Activated T-helper 17 cell treated with anti-CD3 and anti-CD28 coated beads, Interleukin-2, amount 50 U/mL, for 72 hours (primary cell): ENCODE measurements at regions not wholly inside any gene's neighbourhood (a gene's known extent, or its start where the extent isn't known, plus 50 kb on each side); places are given as distances from the start of the nearest gene placed in this dataset.
"Not testable (repeated sequence)": the region's sequence is repeated elsewhere in the genome, so short reads cannot be mapped to it uniquely, and the experiment has no call there.

ENCODE experiments used
- ATAC-seq: fragments of 150-1000 bp; cut with Tn5 transposase; replicated peaks from 2 replicates; pipeline ENCODE4 v1.10.0; 2021; ENCODE audit warnings: mild to moderate bottlenecking, moderate library complexity
- H3K27ac Mint-ChIP-seq: one replicate; pipeline ENCODE4 v1.8.0; 2022; ENCODE audit warnings: mixed read lengths
- H3K27me3 Mint-ChIP-seq: one replicate; pipeline ENCODE4 v1.8.0; 2022; ENCODE audit warnings: mixed read lengths
- H3K36me3 Mint-ChIP-seq: one replicate; pipeline ENCODE4 v1.8.0; 2022; ENCODE audit warnings: low read depth, mild to moderate bottlenecking, mixed read lengths
- H3K4me1 Mint-ChIP-seq: one replicate; pipeline ENCODE4 v1.8.0; 2022; ENCODE audit warnings: mixed read lengths
- H3K4me3 Mint-ChIP-seq: one replicate; pipeline ENCODE4 v1.8.0; 2022; ENCODE audit warnings: mild to moderate bottlenecking, mixed read lengths
- H3K9me3 Mint-ChIP-seq: one replicate; pipeline ENCODE4 v1.8.0; 2022; ENCODE audit warnings: mixed read lengths

DNA sequence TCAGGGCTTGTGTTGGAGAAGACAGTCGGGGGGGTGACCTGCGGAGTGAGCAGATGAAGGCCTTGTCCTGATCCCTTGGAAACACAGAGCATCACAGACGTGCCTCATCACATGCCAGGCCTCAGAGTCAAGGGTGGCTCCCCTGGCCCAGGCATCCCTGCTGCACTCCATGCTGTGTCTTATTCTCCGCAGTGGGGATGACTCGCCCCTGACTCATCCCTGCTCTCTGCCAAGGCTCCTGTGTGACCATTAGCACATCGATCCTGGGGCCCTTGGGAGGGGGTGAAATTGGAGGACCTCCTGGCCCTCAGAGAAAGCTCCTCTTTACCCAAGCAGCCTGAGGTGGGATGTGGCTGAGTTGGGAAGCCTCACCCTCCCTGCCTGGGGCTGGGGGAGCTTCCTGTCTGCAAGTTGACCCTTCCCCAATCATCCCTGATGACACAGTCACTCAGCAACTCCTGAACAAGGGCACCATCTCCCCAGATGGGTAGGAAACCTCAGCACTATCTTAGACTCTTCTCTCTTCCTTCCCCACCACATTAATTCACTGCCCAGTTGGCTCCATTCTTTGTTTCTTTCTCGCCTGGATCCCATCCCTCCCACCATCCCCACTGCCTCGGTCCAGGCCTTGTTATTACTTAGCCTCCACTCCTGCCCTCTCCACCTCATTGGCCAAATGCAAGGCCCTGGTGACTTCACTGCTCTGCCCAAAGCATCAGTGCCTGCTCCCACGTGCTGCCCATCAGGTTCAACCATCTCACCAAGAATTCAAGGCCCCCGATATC lies 74.6 kb downstream of the CAMK2N1 start:
- peak; percentile 93 for ATAC-seq
- no peak overlapping the region for H3K27ac Mint-ChIP-seq

GRCh38 chr1:20410503-20410902 lies 75.5 kb downstream of the CAMK2N1 start:
- peak overlapping the region; percentile 17 for H3K27ac Mint-ChIP-seq
- H3K9me3 Mint-ChIP-seq, result no peaks in the 10 kb centered on the region
- H3K36me3 Mint-ChIP-seq, result no peaks in the 10 kb centered on the region
- H3K4me3 Mint-ChIP-seq, result no peak overlapping the region
- peaks cover 18% of the 10 kb centered on the region for H3K27me3 Mint-ChIP-seq
- no peaks in the 10 kb centered on the region for H3K4me1 Mint-ChIP-seq
- ATAC-seq, result no peak

More for the DNA sequence above, 74.6 kb downstream of the CAMK2N1 start:
- Mint-ChIP-seq H3K27me3 (peaks cover 14% of the 10 kb centered on the region), H3K36me3 (no peaks in the 10 kb centered on the region), H3K4me3 (no peak overlapping the region), H3K9me3 (no peaks in the 10 kb centered on the region), H3K4me1 (no peaks in the 10 kb centered on the region)

- no peak for ATAC-seq
- Mint-ChIP-seq H3K9me3 (no peaks in the 10 kb centered on the region), H3K36me3 (no peaks in the 10 kb centered on the region), H3K4me3 (no peak overlapping the region), H3K27me3 (peaks cover 18% of the 10 kb centered on the region), H3K27ac (peak overlapping the region; percentile 40), H3K4me1 (no peaks in the 10 kb centered on the region)
Observed at GRCh38 chr1:20409971-20410370, 76.0 kb downstream of the CAMK2N1 start.

DNA sequence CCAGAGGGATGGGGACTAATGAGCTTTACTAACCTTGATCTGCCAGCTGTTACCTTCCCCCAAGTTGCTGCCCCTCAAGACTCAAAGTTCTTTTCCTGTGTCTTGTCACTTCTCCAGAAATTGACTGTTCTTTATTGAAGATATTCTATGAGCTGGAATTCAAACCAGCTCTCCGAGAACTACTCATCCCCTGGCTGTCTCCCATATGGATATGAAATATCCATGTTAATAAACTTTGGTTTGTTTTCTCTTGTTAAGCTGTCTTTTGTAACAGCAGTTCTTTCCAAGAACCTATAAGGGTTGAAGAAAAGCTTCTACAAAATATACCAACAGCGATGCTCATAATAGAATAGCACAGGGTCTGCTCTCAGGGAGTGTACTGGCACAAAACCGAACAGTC lies 77.0 kb downstream of the CAMK2N1 start:
- H3K27ac Mint-ChIP-seq, result peak overlapping the region; percentile 40

DNA sequence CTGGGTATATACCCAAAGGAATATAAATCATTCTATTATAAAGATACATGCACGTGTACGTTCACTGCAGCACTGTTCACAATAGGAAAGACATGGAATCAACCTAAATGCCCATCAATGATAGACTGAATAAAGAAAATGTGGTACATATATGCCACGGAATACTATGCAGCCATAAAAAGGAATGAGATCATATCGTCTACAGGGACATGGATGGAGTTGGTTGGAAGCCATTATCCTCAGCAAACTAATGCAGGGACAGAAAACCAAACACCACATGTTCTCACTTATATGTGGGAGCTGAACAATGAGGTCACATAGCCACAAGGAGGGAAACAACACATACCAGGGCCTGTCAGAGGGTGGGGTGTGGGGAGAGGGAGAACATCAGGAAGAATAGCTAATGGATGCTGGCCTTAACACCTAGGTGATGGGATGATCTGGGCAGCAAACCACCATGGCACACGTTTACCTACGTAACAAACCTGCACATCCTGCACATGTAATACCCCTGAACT lies 77.8 kb downstream of the CAMK2N1 start:
- H3K27me3 Mint-ChIP-seq, result peaks cover 20% of the 10 kb centered on the region
- H3K9me3 Mint-ChIP-seq, H3K4me1 Mint-ChIP-seq, H3K4me3 Mint-ChIP-seq, H3K36me3 Mint-ChIP-seq, H3K27ac Mint-ChIP-seq, ATAC-seq: not testable (repeated sequence)

More for the DNA sequence above, 77.0 kb downstream of the CAMK2N1 start:
- ATAC-seq, result no peak
- no peaks in the 10 kb centered on the region for H3K9me3 Mint-ChIP-seq
- no peaks in the 10 kb centered on the region for H3K4me1 Mint-ChIP-seq
- peaks cover 20% of the 10 kb centered on the region for H3K27me3 Mint-ChIP-seq
- no peak overlapping the region for H3K4me3 Mint-ChIP-seq
- H3K36me3 Mint-ChIP-seq, result no peaks in the 10 kb centered on the region

- H3K4me1 Mint-ChIP-seq, result no peaks in the 10 kb centered on the region
- no peaks in the 10 kb centered on the region for H3K36me3 Mint-ChIP-seq
- peaks cover 30% of the 10 kb centered on the region for H3K27me3 Mint-ChIP-seq
- no peak for ATAC-seq
- H3K27ac Mint-ChIP-seq, result no peak overlapping the region
- no peaks in the 10 kb centered on the region for H3K9me3 Mint-ChIP-seq
- no peak overlapping the region for H3K4me3 Mint-ChIP-seq
Observed at GRCh38 chr1:20405893-20406604, 80.0 kb downstream of the CAMK2N1 start.

- ATAC-seq, result no peak
Observed at GRCh38 chr1:20405051-20405754, 80.8 kb downstream of the CAMK2N1 start.

More at GRCh38 chr1:20405051-20405754, 80.8 kb downstream of the CAMK2N1 start:
- Mint-ChIP-seq H3K4me1 (no peaks in the 10 kb centered on the region), H3K27ac (no peak overlapping the region), H3K9me3 (no peaks in the 10 kb centered on the region), H3K36me3 (no peaks in the 10 kb centered on the region), H3K27me3 (peaks cover 32% of the 10 kb centered on the region), H3K4me3 (no peak overlapping the region)
